Transverse colon (tissue), 3 donors: ENCODE measurements at regions not wholly inside any gene's neighbourhood (a gene's known extent, or its start where the extent isn't known, plus 50 kb on each side); places are given as distances from the start of the nearest gene placed in this dataset.

Experiments used
- EP300 ChIP-seq: sonication (generic); formaldehyde crosslinking; IDR thresholded peaks from one replicate; pipeline ENCODE4 v1.6.1; 2017; ENCODE audit warnings: antibody characterized with exemption, low read depth
- POLR2A ChIP-seq: fragments of 450-650 bp; IDR thresholded peaks from one replicate; pipeline ENCODE4 v1.6.1; 2016; ENCODE audit warnings: antibody characterized with exemption, mild to moderate bottlenecking, moderate library complexity
- TF ChIP-seq, protein P1 (sequence below), 5 experiments: fragments of 200-600 bp in 3 of 5; fragments of 450-650 bp in 2 of 5; sonication (generic) in 3 of 5; IDR thresholded peaks; 1 replicate in 2 of 5; 2 replicates in 3 of 5; pipeline ENCODE4 v1.5.1; 2016 to 2017; ENCODE audit warnings: antibody characterized with exemption in 5 of 5, inconsistent platforms in 3 of 5, mild to moderate bottlenecking in 2 of 5, moderate library complexity in 1 of 5

GRCh38 chr9:27864644-27865438 is 291.6 kb upstream of the C9orf72 start:
- TF ChIP-seq, protein P1, sequence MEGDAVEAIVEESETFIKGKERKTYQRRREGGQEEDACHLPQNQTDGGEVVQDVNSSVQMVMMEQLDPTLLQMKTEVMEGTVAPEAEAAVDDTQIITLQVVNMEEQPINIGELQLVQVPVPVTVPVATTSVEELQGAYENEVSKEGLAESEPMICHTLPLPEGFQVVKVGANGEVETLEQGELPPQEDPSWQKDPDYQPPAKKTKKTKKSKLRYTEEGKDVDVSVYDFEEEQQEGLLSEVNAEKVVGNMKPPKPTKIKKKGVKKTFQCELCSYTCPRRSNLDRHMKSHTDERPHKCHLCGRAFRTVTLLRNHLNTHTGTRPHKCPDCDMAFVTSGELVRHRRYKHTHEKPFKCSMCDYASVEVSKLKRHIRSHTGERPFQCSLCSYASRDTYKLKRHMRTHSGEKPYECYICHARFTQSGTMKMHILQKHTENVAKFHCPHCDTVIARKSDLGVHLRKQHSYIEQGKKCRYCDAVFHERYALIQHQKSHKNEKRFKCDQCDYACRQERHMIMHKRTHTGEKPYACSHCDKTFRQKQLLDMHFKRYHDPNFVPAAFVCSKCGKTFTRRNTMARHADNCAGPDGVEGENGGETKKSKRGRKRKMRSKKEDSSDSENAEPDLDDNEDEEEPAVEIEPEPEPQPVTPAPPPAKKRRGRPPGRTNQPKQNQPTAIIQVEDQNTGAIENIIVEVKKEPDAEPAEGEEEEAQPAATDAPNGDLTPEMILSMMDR (IDR thresholded peaks at IDR 0.05) = no peak
- TF ChIP-seq EP300 = no peak
- no peak for TF ChIP-seq POLR2A
